ENCODE measurements at regions not wholly inside any gene's neighbourhood (a gene's known extent, or its start where the extent isn't known, plus 50 kb on each side); places are given as distances from the start of the nearest gene placed in this dataset.

DNA sequence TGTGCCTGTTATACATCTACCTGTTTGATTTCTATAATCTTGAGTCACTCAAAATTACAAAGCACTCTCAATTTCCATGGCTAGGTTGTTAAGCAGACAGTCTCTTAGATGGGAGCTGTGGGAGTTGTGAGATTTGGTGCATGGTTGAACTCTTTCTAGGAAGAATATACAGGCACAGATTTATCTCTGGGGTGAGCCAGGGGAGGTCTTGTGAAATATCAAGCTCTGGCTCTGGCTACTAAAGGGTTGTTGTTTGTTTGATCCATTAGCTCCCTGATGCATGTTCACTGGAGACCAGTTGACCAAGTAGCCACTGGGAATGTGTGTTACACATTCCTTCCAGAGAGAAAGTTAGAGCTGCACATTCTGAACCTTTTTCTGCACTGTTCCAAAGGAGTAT lies 117.2 kb upstream of the HMGA2 start:
- ATAC-seq, result no peak
- Histone ChIP-seq H3K4me1 (no peaks in the 10 kb centered on the region), H3K4me3 (no peak overlapping the region), H3K27ac (no peak overlapping the region), H3K4me2 (no peak overlapping the region), H3K9me3 (peaks cover 8% of the 10 kb centered on the region; the same call in 2 of the 3 replicates)
- CTCF ChIA-PET, result interaction anchor here (0.5 to 2.0 kb wide), 3 partner anchors 8 to 105 kb away, joined by 3 to 9 read pairs (median 3); no protein-coding TSS in a partner anchor
- TF ChIP-seq POLR2A (IDR thresholded peaks at IDR 0.05; ENCODE audit: low read length), result no peak
- POLR2A ChIA-PET, result no interaction called here
- DNase-seq (ENCODE audit: low read depth in 1 of 2, low spot score in 1 of 2), result no peak
- no peak for FAIRE-seq

- Histone ChIP-seq H3K9me3 (no peaks in the 10 kb centered on the region), H3K4me2 (no peak overlapping the region), H3K4me1 (no peaks in the 10 kb centered on the region), H3K4me3 (no peak overlapping the region), H3K27ac (no peak overlapping the region)
- POLR2A ChIA-PET, result no interaction called here
- DNase-seq (ENCODE audit: low read depth in 1 of 2, low spot score in 1 of 2) (no peak), ATAC-seq (no peak), FAIRE-seq (peak; percentile 28)
- 67% methylated on average over 5 of the region's 5 CpGs for WGBS (ENCODE audit: missing lambda C conversion rate)
- no peak for TF ChIP-seq EP300 (IDR thresholded peaks at IDR 0.05)
- no peak for TF ChIP-seq JUNB (IDR thresholded peaks at IDR 0.05)
- TF ChIP-seq ZFP36 (IDR thresholded peaks at IDR 0.05; ENCODE audit: borderline replicate concordance, partially characterized antibody), result no peak
- TF ChIP-seq TFCP2L1 (CRISPR knock-in tag; IDR thresholded peaks at IDR 0.05), result no peak
- no peak for TF ChIP-seq NFE2L2 (conservative IDR thresholded peaks at IDR 0.05; ENCODE audit: low read length)
- TF ChIP-seq REST (IDR thresholded peaks at IDR 0.05), result no peak
- TF ChIP-seq MAFK (IDR thresholded peaks at IDR 0.05; ENCODE audit: partially characterized antibody), result no peak
- no peak for TF ChIP-seq FOSL2 (IDR thresholded peaks at IDR 0.05)
- TF ChIP-seq FOSL2 (CRISPR knock-in tag; IDR thresholded peaks at IDR 0.05), result no peak
- no peak for TF ChIP-seq CHD4 (IDR thresholded peaks at IDR 0.05; ENCODE audit: borderline replicate concordance)
- TF ChIP-seq RNF2 (IDR thresholded peaks at IDR 0.05; ENCODE audit: borderline replicate concordance, low read depth), result no peak
- TF ChIP-seq RARB (CRISPR knock-in tag; IDR thresholded peaks at IDR 0.05), result no peak
- TF ChIP-seq, protein P1, sequence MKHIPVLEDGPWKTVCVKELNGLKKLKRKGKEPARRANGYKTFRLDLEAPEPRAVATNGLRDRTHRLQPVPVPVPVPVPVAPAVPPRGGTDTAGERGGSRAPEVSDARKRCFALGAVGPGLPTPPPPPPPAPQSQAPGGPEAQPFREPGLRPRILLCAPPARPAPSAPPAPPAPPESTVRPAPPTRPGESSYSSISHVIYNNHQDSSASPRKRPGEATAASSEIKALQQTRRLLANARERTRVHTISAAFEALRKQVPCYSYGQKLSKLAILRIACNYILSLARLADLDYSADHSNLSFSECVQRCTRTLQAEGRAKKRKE (CRISPR knock-in tag; IDR thresholded peaks at IDR 0.05; ENCODE audit: low read depth), result no peak
- TF ChIP-seq EHF (CRISPR knock-in tag; IDR thresholded peaks at IDR 0.05), result no peak
- no peak for TF ChIP-seq NR3C1 (IDR thresholded peaks at IDR 0.05)
- TF ChIP-seq RCOR1 (IDR thresholded peaks at IDR 0.05; ENCODE audit: low read depth, low read length), result no peak
- TF ChIP-seq TP53 (CRISPR knock-in tag; IDR thresholded peaks at IDR 0.05), result no peak
- no peak for TF ChIP-seq CBX8 (IDR thresholded peaks at IDR 0.05)
- no peak for TF ChIP-seq ESRRA (IDR thresholded peaks at IDR 0.05; ENCODE audit: borderline replicate concordance, low read length)
- CTCF ChIA-PET, result interaction anchor here (0.6 to 1.1 kb wide), 7 partner anchors 10 to 375 kb away, joined by 3 to 5 read pairs (median 3); no protein-coding TSS in a partner anchor
Observed at GRCh38 chr12:65712260-65713004, 111.9 kb upstream of the HMGA2 start.

- no peak for DNase-seq (ENCODE audit: low read depth in 1 of 2, low spot score in 1 of 2)
- TF ChIP-seq, protein P1 (CRISPR knock-in tag; IDR thresholded peaks at IDR 0.05; ENCODE audit: low read depth), result no peak
- no peak for TF ChIP-seq MYC (IDR thresholded peaks at IDR 0.05; ENCODE audit: borderline replicate concordance, low read length)
- TF ChIP-seq ZFP36 (IDR thresholded peaks at IDR 0.05; ENCODE audit: borderline replicate concordance, partially characterized antibody), result no peak
- TF ChIP-seq KDM5A (IDR thresholded peaks at IDR 0.05), result no peak
- TF ChIP-seq FOXS1 (CRISPR knock-in tag; IDR thresholded peaks at IDR 0.05), result no peak
- TF ChIP-seq CHD2 (IDR thresholded peaks at IDR 0.05; ENCODE audit: low read length, partially characterized antibody), result no peak
- no peak for TF ChIP-seq HOXA7 (CRISPR knock-in tag; IDR thresholded peaks at IDR 0.05)
- TF ChIP-seq, protein P2, sequence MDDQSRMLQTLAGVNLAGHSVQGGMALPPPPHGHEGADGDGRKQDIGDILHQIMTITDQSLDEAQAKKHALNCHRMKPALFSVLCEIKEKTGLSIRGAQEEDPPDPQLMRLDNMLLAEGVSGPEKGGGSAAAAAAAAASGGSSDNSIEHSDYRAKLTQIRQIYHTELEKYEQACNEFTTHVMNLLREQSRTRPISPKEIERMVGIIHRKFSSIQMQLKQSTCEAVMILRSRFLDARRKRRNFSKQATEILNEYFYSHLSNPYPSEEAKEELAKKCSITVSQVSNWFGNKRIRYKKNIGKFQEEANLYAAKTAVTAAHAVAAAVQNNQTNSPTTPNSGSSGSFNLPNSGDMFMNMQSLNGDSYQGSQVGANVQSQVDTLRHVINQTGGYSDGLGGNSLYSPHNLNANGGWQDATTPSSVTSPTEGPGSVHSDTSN (IDR thresholded peaks at IDR 0.05), result no peak
- TF ChIP-seq SREBF2 (IDR thresholded peaks at IDR 0.05), result no peak
- TF ChIP-seq HOXB13 (CRISPR knock-in tag; IDR thresholded peaks at IDR 0.05; ENCODE audit: low read depth), result no peak
- no peak for TF ChIP-seq POLR2A (IDR thresholded peaks at IDR 0.05; ENCODE audit: low read length)
- TF ChIP-seq, protein P3, sequence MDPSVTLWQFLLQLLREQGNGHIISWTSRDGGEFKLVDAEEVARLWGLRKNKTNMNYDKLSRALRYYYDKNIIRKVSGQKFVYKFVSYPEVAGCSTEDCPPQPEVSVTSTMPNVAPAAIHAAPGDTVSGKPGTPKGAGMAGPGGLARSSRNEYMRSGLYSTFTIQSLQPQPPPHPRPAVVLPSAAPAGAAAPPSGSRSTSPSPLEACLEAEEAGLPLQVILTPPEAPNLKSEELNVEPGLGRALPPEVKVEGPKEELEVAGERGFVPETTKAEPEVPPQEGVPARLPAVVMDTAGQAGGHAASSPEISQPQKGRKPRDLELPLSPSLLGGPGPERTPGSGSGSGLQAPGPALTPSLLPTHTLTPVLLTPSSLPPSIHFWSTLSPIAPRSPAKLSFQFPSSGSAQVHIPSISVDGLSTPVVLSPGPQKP (IDR thresholded peaks at IDR 0.05; ENCODE audit: low read depth, low read length), result no peak
- Histone ChIP-seq H3K27ac (no peak overlapping the region), H3K4me1 (no peaks in the 10 kb centered on the region), H3K4me2 (no peak overlapping the region), H3K4me3 (no peak overlapping the region), H3K9me3 (no peaks in the 10 kb centered on the region)
- ChIA-PET POLR2A (no interaction called here), CTCF (interaction anchor here (1.4 kb wide), 1 partner anchor 392 kb away, joined by 3 read pairs; no protein-coding TSS in a partner anchor)
- WGBS (ENCODE audit: missing lambda C conversion rate), result 84% methylated on average over 5 of the region's 5 CpGs
- ATAC-seq, result no peak
- peak; percentile 36 for FAIRE-seq
Observed at GRCh38 chr12:65715961-65716360, 108.3 kb upstream of the HMGA2 start.

Data from A549 (cell line).